Gastroesophageal sphincter (tissue), 2 donors: ENCODE measurements at regions not wholly inside any gene's neighbourhood (a gene's known extent, or its start where the extent isn't known, plus 50 kb on each side); places are given as distances from the start of the nearest gene placed in this dataset.

ENCODE experiments used
- EP300 ChIP-seq: sonication (generic); formaldehyde crosslinking; IDR thresholded peaks from one replicate; pipeline ENCODE4 v1.6.1; 2017; ENCODE audit warnings: antibody characterized with exemption, mild to moderate bottlenecking
- POLR2A ChIP-seq, 2 donors: fragments of 450-650 bp; IDR thresholded peaks; one replicate each; pipeline ENCODE4 v1.6.1; 2017; ENCODE audit warnings: antibody characterized with exemption in 2 of 2, mild to moderate bottlenecking in 2 of 2, moderate library complexity in 1 of 2
- POLR2AphosphoS5 ChIP-seq: sonication (generic); formaldehyde crosslinking; IDR thresholded peaks from one replicate; pipeline ENCODE4 v1.6.1; 2017; ENCODE audit warnings: antibody characterized with exemption

DNA sequence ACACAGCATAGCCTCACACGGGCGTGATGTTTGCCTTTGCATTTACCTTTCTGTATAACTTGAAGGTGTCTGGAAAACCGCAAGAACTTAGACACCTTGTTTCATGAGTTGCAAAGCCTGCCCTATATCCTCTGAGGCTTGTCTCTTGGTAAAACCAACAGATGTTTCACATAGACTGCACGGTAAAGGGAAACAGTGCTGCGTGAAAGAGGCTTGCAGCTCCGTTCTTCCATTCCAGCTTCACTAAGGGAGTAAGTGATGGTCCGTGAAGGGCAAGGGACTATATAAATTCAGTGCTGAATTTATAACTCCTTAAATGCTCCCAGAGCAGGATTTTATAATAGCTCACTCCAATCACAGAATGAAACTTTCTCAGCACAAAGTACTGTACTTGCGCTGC, 360.5 kb downstream of the SOX11 start:
- TF ChIP-seq POLR2A (IDR thresholded peaks at IDR 0.05) = no peak
- no peak for TF ChIP-seq EP300
- TF ChIP-seq POLR2AphosphoS5 = no peak
